Heart left ventricle (tissue), 13 donors: ENCODE measurements at regions not wholly inside any gene's neighbourhood (a gene's known extent, or its start where the extent isn't known, plus 50 kb on each side); places are given as distances from the start of the nearest gene placed in this dataset.

ENCODE experiments used
- POLR2A ChIP-seq, 2 donors: fragments of 450-650 bp; IDR thresholded peaks; one replicate each; pipeline ENCODE4 v1.6.1; 2017; ENCODE audit warnings: antibody characterized with exemption in 2 of 2, mild to moderate bottlenecking in 2 of 2, moderate library complexity in 2 of 2
- TF ChIP-seq, protein P1 (sequence below), 12 donors: fragments of 200-600 bp; sonication (generic) in 4 of 12; IDR thresholded peaks; one replicate each; pipeline versions ENCODE4 v1.5.0 to v1.8.0; 2018 to 2022; ENCODE audit warnings: antibody characterized with exemption in 12 of 12, mild to moderate bottlenecking in 5 of 12
- donor health status: ischemic (EF 13 %, LVEDD 7.1; RV severe dilation, severe dysfunction).
- donor health status: DM: no; HTN: yes; CAD: no.
- donor health status: DM: no; HTN: no; CAD: no.
- donor health status: ischemic (EF 25% LVEDD 6.9; RV normal size, moderate dysfunction).
- donor health status: ischemic (EF 25% LVEDD 5.7; RV mildly dilated, moderate dysfunction).
- donor health status: ischemic (EF 35%, LVEDD 5.7; RV mildly dilated, moderate dysfunction).
- donor health status: nonischemic (EF 11% LVEDD 7.7; RV severe dilation, severe dysfunction).
- donor health status: DM: yes; HTN: yes; CAD: no.
- donor health status: PGD.
- donor health status: ischemic (EF 29% LVEDD 5.4; RV normal size, mild dysfunction).
- donor health status: nonischemic (EF 23%, LVEDD 6.1; RV moderate dilation, normal function).

DNA sequence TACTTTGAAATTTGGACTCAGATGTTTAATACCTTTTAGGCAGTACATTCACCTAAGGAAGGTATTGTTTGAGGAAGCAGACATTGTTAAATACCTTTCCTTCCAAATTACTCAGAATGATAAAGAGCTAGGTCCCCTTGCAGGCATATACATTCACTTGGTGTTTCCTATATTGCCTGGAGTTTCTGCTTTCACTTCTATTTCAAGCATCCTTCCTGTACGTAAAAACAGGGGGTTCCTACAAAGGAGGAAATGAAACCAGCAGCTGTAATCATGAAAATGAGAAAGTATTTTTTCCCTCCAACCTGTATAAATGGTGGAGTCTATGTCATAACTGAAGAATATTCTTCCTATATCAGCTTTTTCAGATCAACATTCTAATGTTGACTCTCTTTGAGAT, 90.4 kb upstream of the RASGEF1B start:
- TF ChIP-seq POLR2A (IDR thresholded peaks at IDR 0.05), result no peak
- TF ChIP-seq, protein P1, sequence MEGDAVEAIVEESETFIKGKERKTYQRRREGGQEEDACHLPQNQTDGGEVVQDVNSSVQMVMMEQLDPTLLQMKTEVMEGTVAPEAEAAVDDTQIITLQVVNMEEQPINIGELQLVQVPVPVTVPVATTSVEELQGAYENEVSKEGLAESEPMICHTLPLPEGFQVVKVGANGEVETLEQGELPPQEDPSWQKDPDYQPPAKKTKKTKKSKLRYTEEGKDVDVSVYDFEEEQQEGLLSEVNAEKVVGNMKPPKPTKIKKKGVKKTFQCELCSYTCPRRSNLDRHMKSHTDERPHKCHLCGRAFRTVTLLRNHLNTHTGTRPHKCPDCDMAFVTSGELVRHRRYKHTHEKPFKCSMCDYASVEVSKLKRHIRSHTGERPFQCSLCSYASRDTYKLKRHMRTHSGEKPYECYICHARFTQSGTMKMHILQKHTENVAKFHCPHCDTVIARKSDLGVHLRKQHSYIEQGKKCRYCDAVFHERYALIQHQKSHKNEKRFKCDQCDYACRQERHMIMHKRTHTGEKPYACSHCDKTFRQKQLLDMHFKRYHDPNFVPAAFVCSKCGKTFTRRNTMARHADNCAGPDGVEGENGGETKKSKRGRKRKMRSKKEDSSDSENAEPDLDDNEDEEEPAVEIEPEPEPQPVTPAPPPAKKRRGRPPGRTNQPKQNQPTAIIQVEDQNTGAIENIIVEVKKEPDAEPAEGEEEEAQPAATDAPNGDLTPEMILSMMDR (IDR thresholded peaks at IDR 0.05), result no peak
